Vagina (tissue), 2 donors: ENCODE measurements at regions not wholly inside any gene's neighbourhood (a gene's known extent, or its start where the extent isn't known, plus 50 kb on each side); places are given as distances from the start of the nearest gene placed in this dataset.
A peak's percentile ranks its signal among the peaks of the same experiment; 100 is the strongest.

Experiments used
- DNase-seq, 2 donors: peaks; one replicate each; pipeline ENCODE4 v3.0.0-alpha.2; 2017; ENCODE audit errors: extremely low spot score in 2 of 2
- H3K27ac ChIP-seq: fragments of 200-600 bp; sonication (generic); one replicate; pipeline ENCODE4 v1.5.1; 2019
- H3K27me3 ChIP-seq: fragments of 200-600 bp; sonication (generic); one replicate; pipeline ENCODE4 v1.5.1; 2019
- H3K36me3 ChIP-seq, 2 donors: fragments of 200-600 bp; sonication (generic); one replicate each; pipeline ENCODE4 v1.5.1; 2017 to 2019
- H3K4me1 ChIP-seq: fragments of 200-600 bp; sonication (generic); one replicate; pipeline ENCODE4 v1.5.1; 2019
- H3K4me3 ChIP-seq, 2 donors: fragments of 200-600 bp; sonication (generic); 1 replicate in 1 of 2; 2 replicates in 1 of 2; pipeline ENCODE4 v1.5.1; 2016 to 2019
- H3K9me3 ChIP-seq: fragments of 200-600 bp; sonication (generic); one replicate; pipeline ENCODE4 v1.5.1; 2019
- POLR2A ChIP-seq, 2 donors: fragments of 450-650 bp; IDR thresholded peaks; one replicate each; pipeline ENCODE4 v1.6.1; 2017; ENCODE audit warnings: antibody characterized with exemption in 2 of 2, mild to moderate bottlenecking in 2 of 2, moderate library complexity in 2 of 2
- POLR2AphosphoS5 ChIP-seq, 2 donors: sonication (generic); formaldehyde crosslinking; IDR thresholded peaks; one replicate each; pipeline ENCODE4 v1.9.0; 2017; ENCODE audit warnings: antibody characterized with exemption in 2 of 2, mild to moderate bottlenecking in 2 of 2, low read depth in 1 of 2; ENCODE audit not compliant: insufficient read depth in 1 of 2
- intact Hi-C: fragments of 100-400 bp; cut with DNase I; formaldehyde crosslinking; loops from one replicate; pipeline ENCODE4 v1.15.1; 2023
- TF ChIP-seq, protein P1 (sequence below), 3 experiments: fragments of 450-650 bp in 2 of 3; fragments of 200-600 bp in 1 of 3; sonication (generic) in 1 of 3; IDR thresholded peaks; one replicate each; pipeline ENCODE4 v1.5.1; 2017 to 2019; ENCODE audit warnings: antibody characterized with exemption in 3 of 3, mild to moderate bottlenecking in 2 of 3, moderate library complexity in 2 of 3

DNA sequence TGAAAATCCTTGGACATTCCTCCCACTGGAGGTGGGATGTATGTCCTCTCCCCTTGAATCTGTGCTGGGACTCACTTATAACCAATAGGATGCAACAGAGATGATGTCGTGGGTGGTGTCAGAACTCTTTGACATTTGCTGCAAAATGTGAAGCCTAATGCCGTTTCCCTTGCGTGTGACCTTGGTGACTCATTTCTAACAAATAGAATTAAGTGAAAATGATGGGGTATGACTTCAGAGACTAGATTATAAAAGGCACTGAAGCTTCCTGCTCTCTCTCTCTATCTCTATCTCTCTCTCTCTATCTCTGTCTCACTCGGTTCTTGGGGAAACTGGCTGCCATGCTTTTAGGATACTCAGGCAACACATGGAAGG lies 126.1 kb upstream of the STC2 start:
- H3K4me1 ChIP-seq, result no peaks in the 10 kb centered on the region
- TF ChIP-seq POLR2AphosphoS5 (IDR thresholded peaks at IDR 0.05; ENCODE audit: insufficient read depth in 1 of 2, low read depth in 1 of 2) (no peak), POLR2A (IDR thresholded peaks at IDR 0.05) (no peak)
- TF ChIP-seq, protein P1, sequence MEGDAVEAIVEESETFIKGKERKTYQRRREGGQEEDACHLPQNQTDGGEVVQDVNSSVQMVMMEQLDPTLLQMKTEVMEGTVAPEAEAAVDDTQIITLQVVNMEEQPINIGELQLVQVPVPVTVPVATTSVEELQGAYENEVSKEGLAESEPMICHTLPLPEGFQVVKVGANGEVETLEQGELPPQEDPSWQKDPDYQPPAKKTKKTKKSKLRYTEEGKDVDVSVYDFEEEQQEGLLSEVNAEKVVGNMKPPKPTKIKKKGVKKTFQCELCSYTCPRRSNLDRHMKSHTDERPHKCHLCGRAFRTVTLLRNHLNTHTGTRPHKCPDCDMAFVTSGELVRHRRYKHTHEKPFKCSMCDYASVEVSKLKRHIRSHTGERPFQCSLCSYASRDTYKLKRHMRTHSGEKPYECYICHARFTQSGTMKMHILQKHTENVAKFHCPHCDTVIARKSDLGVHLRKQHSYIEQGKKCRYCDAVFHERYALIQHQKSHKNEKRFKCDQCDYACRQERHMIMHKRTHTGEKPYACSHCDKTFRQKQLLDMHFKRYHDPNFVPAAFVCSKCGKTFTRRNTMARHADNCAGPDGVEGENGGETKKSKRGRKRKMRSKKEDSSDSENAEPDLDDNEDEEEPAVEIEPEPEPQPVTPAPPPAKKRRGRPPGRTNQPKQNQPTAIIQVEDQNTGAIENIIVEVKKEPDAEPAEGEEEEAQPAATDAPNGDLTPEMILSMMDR (IDR thresholded peaks at IDR 0.05), result no peak
- DNase-seq, result no peak
- peak overlapping the region; percentile 62 for H3K27ac ChIP-seq
- no peaks in the 10 kb centered on the region for H3K27me3 ChIP-seq
- H3K4me3 ChIP-seq, result no peak overlapping the region
- no peaks in the 10 kb centered on the region for H3K36me3 ChIP-seq
- no peaks in the 10 kb centered on the region for H3K9me3 ChIP-seq
- intact Hi-C loops, result no loop called here

- Histone ChIP-seq H3K4me1 (no peaks in the 10 kb centered on the region), H3K36me3 (no peaks in the 10 kb centered on the region), H3K27ac (no peak overlapping the region), H3K27me3 (no peaks in the 10 kb centered on the region), H3K9me3 (no peaks in the 10 kb centered on the region), H3K4me3 (no peak overlapping the region)
- DNase-seq, result no peak
- TF ChIP-seq, protein P1 (IDR thresholded peaks at IDR 0.05), result no peak
- no peak for TF ChIP-seq POLR2AphosphoS5 (IDR thresholded peaks at IDR 0.05; ENCODE audit: insufficient read depth in 1 of 2, low read depth in 1 of 2)
- no peak for TF ChIP-seq POLR2A (IDR thresholded peaks at IDR 0.05)
- intact Hi-C loops, result no loop called here
Observed at GRCh38 chr5:173453167-173453566, 125.0 kb upstream of the STC2 start.

GRCh38 chr5:173452119-173452905 lies 124.1 kb upstream of the STC2 start:
- Histone ChIP-seq H3K36me3 (no peaks in the 10 kb centered on the region), H3K4me3 (no peak overlapping the region), H3K27me3 (no peaks in the 10 kb centered on the region), H3K4me1 (no peaks in the 10 kb centered on the region), H3K9me3 (no peaks in the 10 kb centered on the region), H3K27ac (no peak overlapping the region)
- TF ChIP-seq POLR2A (IDR thresholded peaks at IDR 0.05) (no peak), POLR2AphosphoS5 (IDR thresholded peaks at IDR 0.05; ENCODE audit: insufficient read depth in 1 of 2, low read depth in 1 of 2) (no peak)
- TF ChIP-seq, protein P1 (IDR thresholded peaks at IDR 0.05), result no peak
- DNase-seq, result no peak
- intact Hi-C loops, result no loop called here

DNA sequence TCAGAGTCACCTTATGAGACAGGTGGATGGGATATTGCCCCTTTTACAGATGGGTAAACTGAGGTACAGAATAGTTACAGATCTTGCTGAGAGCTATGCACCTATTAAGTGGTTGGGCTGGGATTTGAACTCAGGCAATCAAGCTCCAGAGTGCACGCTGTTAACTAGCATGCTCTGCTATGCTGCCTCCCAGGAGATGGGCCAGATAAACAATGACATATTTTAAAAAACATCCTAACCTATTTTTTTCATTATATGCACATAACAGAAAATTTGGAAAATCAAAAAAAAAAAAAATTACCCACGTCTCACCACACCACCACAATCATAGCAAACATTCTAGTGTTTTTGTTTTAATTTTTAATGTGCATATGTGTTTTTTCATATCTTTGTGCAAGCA lies 123.4 kb upstream of the STC2 start:
- H3K4me3 ChIP-seq, result no peak overlapping the region
- no peak overlapping the region for H3K27ac ChIP-seq
- intact Hi-C loops, result no loop called here

GRCh38 chr5:173451031-173451430 lies 122.8 kb upstream of the STC2 start:
- Histone ChIP-seq H3K36me3 (no peaks in the 10 kb centered on the region), H3K27me3 (no peaks in the 10 kb centered on the region), H3K27ac (no peak overlapping the region), H3K4me3 (no peak overlapping the region), H3K4me1 (no peaks in the 10 kb centered on the region), H3K9me3 (no peaks in the 10 kb centered on the region)
- DNase-seq, result no peak
- TF ChIP-seq POLR2A (IDR thresholded peaks at IDR 0.05) (no peak), POLR2AphosphoS5 (IDR thresholded peaks at IDR 0.05; ENCODE audit: insufficient read depth in 1 of 2, low read depth in 1 of 2) (no peak)
- TF ChIP-seq, protein P1 (IDR thresholded peaks at IDR 0.05), result no peak
- intact Hi-C loops, result no loop called here

More for the DNA sequence above, 123.4 kb upstream of the STC2 start:
- H3K27me3 ChIP-seq, result no peaks in the 10 kb centered on the region
- no peaks in the 10 kb centered on the region for H3K36me3 ChIP-seq
- no peak for DNase-seq
- TF ChIP-seq, protein P1 (IDR thresholded peaks at IDR 0.05), result no peak
- TF ChIP-seq POLR2AphosphoS5 (IDR thresholded peaks at IDR 0.05; ENCODE audit: insufficient read depth in 1 of 2, low read depth in 1 of 2) (no peak), POLR2A (IDR thresholded peaks at IDR 0.05) (no peak)
- no peaks in the 10 kb centered on the region for H3K4me1 ChIP-seq
- H3K9me3 ChIP-seq, result no peaks in the 10 kb centered on the region
